Peyer's patch (tissue), 4 donors: ENCODE measurements at regions not wholly inside any gene's neighbourhood (a gene's known extent, or its start where the extent isn't known, plus 50 kb on each side); places are given as distances from the start of the nearest gene placed in this dataset.

Experiments
- POLR2A ChIP-seq, 2 donors: fragments of 450-650 bp; IDR thresholded peaks; one replicate each; pipeline ENCODE4 v1.5.1; 2017; ENCODE audit warnings: antibody characterized with exemption in 2 of 2, mild to moderate bottlenecking in 2 of 2, moderate library complexity in 2 of 2
- TF ChIP-seq, protein P1 (sequence below), 6 experiments: fragments of 450-650 bp in 4 of 6; fragments of 200-600 bp in 2 of 6; sonication (generic) in 1 of 6; IDR thresholded peaks; one replicate each; pipeline ENCODE4 v1.5.1; 2017 to 2019; ENCODE audit warnings: antibody characterized with exemption in 6 of 6, mild to moderate bottlenecking in 3 of 6, moderate library complexity in 1 of 6

- TF ChIP-seq, protein P1, sequence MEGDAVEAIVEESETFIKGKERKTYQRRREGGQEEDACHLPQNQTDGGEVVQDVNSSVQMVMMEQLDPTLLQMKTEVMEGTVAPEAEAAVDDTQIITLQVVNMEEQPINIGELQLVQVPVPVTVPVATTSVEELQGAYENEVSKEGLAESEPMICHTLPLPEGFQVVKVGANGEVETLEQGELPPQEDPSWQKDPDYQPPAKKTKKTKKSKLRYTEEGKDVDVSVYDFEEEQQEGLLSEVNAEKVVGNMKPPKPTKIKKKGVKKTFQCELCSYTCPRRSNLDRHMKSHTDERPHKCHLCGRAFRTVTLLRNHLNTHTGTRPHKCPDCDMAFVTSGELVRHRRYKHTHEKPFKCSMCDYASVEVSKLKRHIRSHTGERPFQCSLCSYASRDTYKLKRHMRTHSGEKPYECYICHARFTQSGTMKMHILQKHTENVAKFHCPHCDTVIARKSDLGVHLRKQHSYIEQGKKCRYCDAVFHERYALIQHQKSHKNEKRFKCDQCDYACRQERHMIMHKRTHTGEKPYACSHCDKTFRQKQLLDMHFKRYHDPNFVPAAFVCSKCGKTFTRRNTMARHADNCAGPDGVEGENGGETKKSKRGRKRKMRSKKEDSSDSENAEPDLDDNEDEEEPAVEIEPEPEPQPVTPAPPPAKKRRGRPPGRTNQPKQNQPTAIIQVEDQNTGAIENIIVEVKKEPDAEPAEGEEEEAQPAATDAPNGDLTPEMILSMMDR (IDR thresholded peaks at IDR 0.05): no peak
- TF ChIP-seq POLR2A (IDR thresholded peaks at IDR 0.05): no peak
Observed at GRCh38 chr6:48744948-48745347, 634.0 kb upstream of the PTCHD4 start.
